H9 (cell line): ENCODE measurements at regions not wholly inside any gene's neighbourhood (a gene's known extent, or its start where the extent isn't known, plus 50 kb on each side); places are given as distances from the start of the nearest gene placed in this dataset.

Experiments
- DNase-seq: peaks from one replicate; pipeline ENCODE4 v3.0.0-alpha.2; 2017
- H2AFZ ChIP-seq: one replicate; pipeline ENCODE4 v1.6.1; 2013; ENCODE audit warnings: mild to moderate bottlenecking, low read length, control low read depth, moderate library complexity
- H2AK5ac ChIP-seq: 2 replicates; pipeline ENCODE4 v1.6.1; 2013; ENCODE audit warnings: low read length, control low read depth, mixed read lengths; ENCODE audit not compliant: insufficient read length
- H2BK120ac ChIP-seq: one replicate; pipeline ENCODE4 v1.6.1; 2013; ENCODE audit warnings: low read depth, mild to moderate bottlenecking, low read length, control low read depth, inconsistent platforms; ENCODE audit not compliant: poor library complexity, severe bottlenecking
- H2BK12ac ChIP-seq: 2 replicates; pipeline ENCODE4 v1.6.1; 2013; ENCODE audit warnings: low read length, control low read depth, mixed read lengths, low read depth; ENCODE audit not compliant: insufficient read length
- H2BK15ac ChIP-seq: 2 replicates; pipeline ENCODE4 v1.6.1; 2013; ENCODE audit warnings: low read depth, low read length, control low read depth
- H2BK20ac ChIP-seq: one replicate; pipeline ENCODE4 v1.6.1; 2013; ENCODE audit warnings: low read depth, mild to moderate bottlenecking, low read length, control low read depth, inconsistent platforms; ENCODE audit not compliant: poor library complexity, severe bottlenecking
- H2BK5ac ChIP-seq: 2 replicates; pipeline ENCODE4 v1.6.1; 2013; ENCODE audit warnings: low read length, control low read depth, mixed read lengths; ENCODE audit not compliant: insufficient read length
- H3K14ac ChIP-seq: 2 replicates; pipeline ENCODE4 v1.6.1; 2013; ENCODE audit warnings: low read length, control low read depth; ENCODE audit not compliant: insufficient read depth
- H3K18ac ChIP-seq: 2 replicates; pipeline ENCODE4 v1.6.1; 2013; ENCODE audit warnings: low read depth, mild to moderate bottlenecking, mixed read lengths, low read length, control low read depth; ENCODE audit not compliant: insufficient read length
- H3K23ac ChIP-seq: 2 replicates; pipeline ENCODE4 v1.6.1; 2013; ENCODE audit warnings: low read length, control low read depth, mixed read lengths, low read depth; ENCODE audit not compliant: insufficient read length
- H3K23me2 ChIP-seq: 2 replicates; pipeline ENCODE4 v1.6.1; 2013; ENCODE audit warnings: low read depth, mild to moderate bottlenecking, mixed read lengths, low read length, control low read depth; ENCODE audit not compliant: insufficient read length, poor library complexity, severe bottlenecking
- H3K27ac ChIP-seq: 2 replicates; pipeline ENCODE4 v1.5.1; 2013; ENCODE audit warnings: low read length, control low read depth, mixed read lengths, low read depth; ENCODE audit not compliant: insufficient read length
- H3K27me3 ChIP-seq: 2 replicates; pipeline ENCODE4 v1.6.1; 2013; ENCODE audit warnings: low read length, control low read depth, inconsistent platforms; ENCODE audit not compliant: insufficient read depth
- H3K4ac ChIP-seq: 2 replicates; pipeline ENCODE4 v1.6.1; 2013; ENCODE audit warnings: low read depth, mild to moderate bottlenecking, control low read depth, inconsistent platforms, low read length, moderate library complexity
- H3K4me1 ChIP-seq: 2 replicates; pipeline ENCODE4 v1.6.1; 2013; ENCODE audit warnings: low read length, control low read depth, inconsistent platforms; ENCODE audit not compliant: insufficient read depth
- H3K4me2 ChIP-seq: 2 replicates; pipeline ENCODE4 v1.6.1; 2013; ENCODE audit warnings: low read length, control low read depth, mixed read lengths; ENCODE audit not compliant: insufficient read length, insufficient read depth
- H3K56ac ChIP-seq: 2 replicates; pipeline ENCODE4 v1.6.1; 2013; ENCODE audit warnings: low read depth, mild to moderate bottlenecking, mixed read lengths, low read length, control low read depth; ENCODE audit not compliant: insufficient read length
- H3K79me1 ChIP-seq: 2 replicates; pipeline ENCODE4 v1.6.1; 2013; ENCODE audit warnings: low read depth, mild to moderate bottlenecking, moderate library complexity, low read length, control low read depth, inconsistent platforms; ENCODE audit not compliant: insufficient read depth, poor library complexity, severe bottlenecking
- H3K79me2 ChIP-seq: 2 replicates; pipeline ENCODE4 v1.6.1; 2013; ENCODE audit warnings: low read length, control low read depth, inconsistent platforms; ENCODE audit not compliant: insufficient read depth
- H3K9ac ChIP-seq: 2 replicates; pipeline ENCODE4 v1.6.1; 2013; ENCODE audit warnings: low read length, control low read depth, mixed read lengths; ENCODE audit not compliant: insufficient read length; ENCODE audit errors: extremely low read depth
- H3K9me3 ChIP-seq: one replicate; pipeline ENCODE4 v1.6.1; 2013; ENCODE audit warnings: low read depth, low read length, inconsistent platforms; ENCODE audit not compliant: control insufficient read depth
- H3T11ph ChIP-seq: one replicate; pipeline ENCODE4 v1.6.1; 2013; ENCODE audit warnings: mild to moderate bottlenecking, low read length, control low read depth, inconsistent platforms
- H4K20me1 ChIP-seq: one replicate; pipeline ENCODE4 v1.6.1; 2013; ENCODE audit not compliant: control insufficient read depth, insufficient read length, insufficient read depth
- H4K5ac ChIP-seq: 2 replicates; pipeline ENCODE4 v1.6.1; 2013; ENCODE audit warnings: low read depth, mild to moderate bottlenecking, mixed read lengths, low read length, control low read depth; ENCODE audit not compliant: insufficient read length
- H4K8ac ChIP-seq: replicated peaks from 2 replicates; pipeline ENCODE4 v1.6.1; 2013; ENCODE audit warnings: low read length, control low read depth, mixed read lengths, low read depth; ENCODE audit not compliant: insufficient read length
- H4K91ac ChIP-seq: 2 replicates; pipeline ENCODE4 v1.6.1; 2013; ENCODE audit warnings: low read depth, mild to moderate bottlenecking, moderate library complexity, mixed read lengths, low read length, control low read depth; ENCODE audit not compliant: insufficient read length
- H3K27ac Mint-ChIP-seq, 3 experiments: 2 replicates in 2 of 3; 3 replicates in 1 of 3; pipeline ENCODE4 v1.8.0; 2020 to 2021; ENCODE audit warnings: mixed read lengths in 3 of 3, mild to moderate bottlenecking in 1 of 3, moderate library complexity in 1 of 3
- H3K27me3 Mint-ChIP-seq: 2 replicates; pipeline ENCODE4 v1.8.0; 2021; ENCODE audit warnings: low read depth, mild to moderate bottlenecking, moderate library complexity, mixed read lengths
- H3K36me3 Mint-ChIP-seq, 3 experiments: 2 replicates in 2 of 3; 3 replicates in 1 of 3; pipeline ENCODE4 v1.8.0; 2020 to 2021; ENCODE audit warnings: low read depth in 3 of 3, mixed read lengths in 3 of 3; ENCODE audit not compliant: insufficient read depth in 1 of 3
- H3K4me1 Mint-ChIP-seq, 2 experiments: 2 replicates each; pipeline ENCODE4 v1.8.0; 2020; ENCODE audit warnings: mixed read lengths in 2 of 2
- H3K4me3 Mint-ChIP-seq, 2 experiments: 2 replicates in 1 of 2; 3 replicates in 1 of 2; pipeline ENCODE4 v1.8.0; 2020 to 2021; ENCODE audit warnings: mild to moderate bottlenecking in 2 of 2, mixed read lengths in 2 of 2, moderate library complexity in 1 of 2
- H3K9me3 Mint-ChIP-seq, 2 experiments: 2 replicates in 1 of 2; 3 replicates in 1 of 2; pipeline ENCODE4 v1.8.0; 2020; ENCODE audit warnings: mild to moderate bottlenecking in 2 of 2, mixed read lengths in 2 of 2, moderate library complexity in 1 of 2
- CTCF ChIP-seq: fragments of 200-600 bp; sonication (generic); conservative IDR thresholded peaks from 3 replicates; pipeline ENCODE4 v1.8.0; 2021; ENCODE audit warnings: antibody characterized with exemption, mild to moderate bottlenecking
- WGBS: extraction: QIAGEN DNeasy Blood & Tissue Kit; methylation state at CpG from one replicate; pipeline ENCODE4 v1.1.7; 2013; ENCODE audit warnings: missing lambda C conversion rate, low lambda C conversion rate, mixed read lengths; ENCODE audit not compliant: insufficient read length; ENCODE audit errors: extremely low coverage; 5-methylcytosine and 5-hydroxymethylcytosine counted together

- Histone ChIP-seq H3K9ac (no peak overlapping the region), H3K23ac (no peak overlapping the region), H3K27ac (no peak overlapping the region), H2BK120ac (no peak overlapping the region), H4K20me1 (no peaks in the 10 kb centered on the region), H2BK12ac (no peak overlapping the region), H3K18ac (no peak overlapping the region), H3K27me3 (no peaks in the 10 kb centered on the region), H3K23me2 (no peaks in the 10 kb centered on the region), H3K14ac (no peak overlapping the region), H3T11ph (no peak overlapping the region), H4K8ac (no peak overlapping the region), H3K79me1 (no peaks in the 10 kb centered on the region), H3K79me2 (no peaks in the 10 kb centered on the region), H4K91ac (no peak overlapping the region), H2AK5ac (no peak overlapping the region), H2BK5ac (no peak overlapping the region), H3K56ac (no peak overlapping the region), H2BK15ac (no peak overlapping the region), H3K4me1 (no peaks in the 10 kb centered on the region), H2AFZ (no peak overlapping the region), H2BK20ac (no peak overlapping the region), H3K4ac (no peak overlapping the region), H3K4me2 (no peak overlapping the region), H3K9me3 (no peaks in the 10 kb centered on the region), H4K5ac (no peak overlapping the region)
- H3K4me3 Mint-ChIP-seq: no peak overlapping the region
- no CpG with 5 or more reads among the region's 6 CpGs for WGBS
- TF ChIP-seq CTCF: no peak
- no peak for DNase-seq
- no peak overlapping the region for H3K27ac Mint-ChIP-seq
- H3K9me3 Mint-ChIP-seq: no peaks in the 10 kb centered on the region; a peak in 1 of 5 replicates
- peaks cover 0 to 1% (median 0%) of the 10 kb centered on the region in 3 experiments; a peak in 2 of 7 replicates for H3K36me3 Mint-ChIP-seq
- peaks cover 0 to 13% of the 10 kb centered on the region in 2 experiments; a peak in 3 of 4 replicates for H3K4me1 Mint-ChIP-seq
- peaks cover 2% of the 10 kb centered on the region; the same call in 1 of the 2 replicates for H3K27me3 Mint-ChIP-seq
These were observed 66.1 kb upstream of the SPATA12 start for GRCh38 chr3:56994391-56994790.
